ENCODE measurements at regions not wholly inside any gene's neighbourhood (a gene's known extent, or its start where the extent isn't known, plus 50 kb on each side); places are given as distances from the start of the nearest gene placed in this dataset.
"Not testable (repeated sequence)": the region's sequence is repeated elsewhere in the genome, so short reads cannot be mapped to it uniquely, and the experiment has no call there.

DNA sequence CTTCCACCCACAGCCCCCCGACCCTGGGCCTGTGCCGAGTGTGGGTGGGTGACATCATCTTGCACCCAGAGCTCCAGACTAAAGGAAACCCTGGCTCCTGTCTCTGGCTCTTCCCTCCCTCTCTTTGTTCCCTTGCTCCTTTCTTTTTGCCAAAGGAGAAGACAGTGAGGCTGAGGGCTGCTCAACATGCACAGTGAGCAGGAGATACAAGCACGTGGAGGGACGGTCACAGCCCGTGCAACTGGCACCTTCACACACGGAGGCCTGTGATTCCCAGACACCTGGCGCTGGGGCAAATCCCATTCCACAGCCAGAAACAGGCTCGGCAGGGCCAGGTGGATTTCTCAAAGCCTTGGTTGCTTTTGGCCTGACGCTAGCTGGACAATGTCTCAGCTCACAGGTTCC, 86.0 kb upstream of the METTL9 start:
- ATAC-seq (peak; percentile 9), DNase-seq (peak in 1 of 2 donors; percentile 42)
- intact Hi-C loops (cut with DNase I, micrococcal nuclease) = not testable (repeated sequence)

DNA sequence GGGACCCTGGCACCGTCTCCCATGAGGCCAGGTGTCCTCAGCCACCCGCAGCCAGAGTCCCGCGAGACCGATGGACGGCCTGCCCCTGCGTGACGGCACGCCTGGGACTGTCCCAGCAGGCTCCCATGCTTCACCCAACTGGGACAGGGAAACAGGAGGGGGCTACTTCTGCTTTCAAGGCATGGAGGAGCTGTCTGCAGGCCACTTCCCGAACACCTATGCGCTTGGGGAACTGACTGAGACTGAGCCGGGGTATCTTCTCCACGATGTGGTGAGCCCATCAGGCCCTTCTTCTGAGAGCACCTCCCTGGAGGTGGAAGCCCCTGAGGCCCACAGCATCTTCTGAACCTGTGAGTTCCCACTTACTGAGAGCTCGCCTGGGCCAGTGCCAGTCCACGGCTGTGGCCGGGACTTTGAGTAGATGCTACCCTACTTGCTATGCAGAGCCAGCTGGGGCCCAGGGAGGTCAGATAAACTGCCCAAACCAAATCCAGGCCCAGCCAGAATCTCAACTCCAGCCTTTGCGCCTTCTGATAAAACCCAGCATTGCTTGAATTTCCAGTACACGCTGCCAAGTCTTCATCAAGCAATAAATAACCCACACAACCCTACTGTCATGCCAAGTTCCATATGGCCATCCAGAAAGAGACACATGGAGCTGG, 85.4 kb upstream of the METTL9 start:
- DNase-seq = peak; percentile 30 to 49
- intact Hi-C loops (cut with DNase I, micrococcal nuclease); ATAC-seq: not testable (repeated sequence)

DNA sequence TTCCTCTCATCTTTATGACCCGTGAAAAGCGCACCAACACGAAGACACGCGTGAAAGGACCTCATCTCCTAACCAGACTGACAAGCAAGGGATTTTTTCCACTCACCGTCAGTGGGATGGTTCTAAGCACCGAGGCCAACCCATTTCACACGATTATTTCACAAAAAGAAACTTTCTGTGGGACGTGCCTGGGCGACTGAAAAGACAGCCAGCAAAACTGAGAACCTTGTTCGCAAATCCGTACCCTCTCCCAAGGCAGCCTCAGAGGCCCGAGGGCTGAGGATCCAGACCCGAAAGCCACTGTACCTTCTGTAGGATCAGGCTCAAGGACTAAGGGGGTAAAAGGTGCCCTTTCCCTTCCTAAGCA, 84.9 kb upstream of the METTL9 start:
- DNase-seq; intact Hi-C loops (cut with DNase I, micrococcal nuclease); ATAC-seq: not testable (repeated sequence)

DNA sequence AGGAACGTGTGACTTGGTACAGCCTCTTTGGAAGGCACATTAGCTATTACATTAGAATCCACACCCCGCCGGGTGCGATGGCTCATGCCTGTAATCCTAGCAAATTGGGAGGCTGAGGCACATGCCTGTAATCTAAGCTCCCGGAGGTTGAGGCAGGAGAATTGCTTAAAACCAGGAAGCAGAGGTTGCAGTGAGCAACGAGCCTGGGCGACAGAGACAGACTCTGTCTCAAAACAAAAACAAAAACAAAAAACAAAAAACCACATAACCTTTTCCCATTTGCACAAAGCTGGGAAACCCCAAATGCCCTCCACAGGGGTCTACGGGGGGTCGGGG, 82.7 kb upstream of the METTL9 start:
- DNase-seq; ATAC-seq; intact Hi-C loops (cut with DNase I, micrococcal nuclease): not testable (repeated sequence)

DNA sequence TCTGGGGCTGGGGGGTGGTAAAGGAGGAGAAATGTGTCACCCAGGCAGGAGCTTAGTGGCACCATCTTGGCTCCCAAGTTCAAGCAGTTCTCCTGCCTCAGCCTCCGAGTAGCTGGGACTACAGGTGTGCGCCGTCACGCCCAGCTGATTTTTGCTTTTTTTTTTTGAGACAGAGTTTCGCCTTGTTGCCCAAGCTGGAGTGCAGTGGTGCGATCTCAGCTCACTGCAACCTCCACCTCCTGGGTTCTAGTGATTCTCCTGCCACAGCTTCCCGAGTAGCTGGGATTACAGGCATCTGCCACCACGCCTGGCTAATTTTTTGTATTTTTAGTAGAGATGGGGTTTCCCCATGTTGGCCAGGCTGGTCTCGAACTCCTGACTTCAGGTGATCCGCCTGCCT, 82.1 kb upstream of the METTL9 start:
- DNase-seq; ATAC-seq; intact Hi-C loops (cut with DNase I, micrococcal nuclease): not testable (repeated sequence)

DNA sequence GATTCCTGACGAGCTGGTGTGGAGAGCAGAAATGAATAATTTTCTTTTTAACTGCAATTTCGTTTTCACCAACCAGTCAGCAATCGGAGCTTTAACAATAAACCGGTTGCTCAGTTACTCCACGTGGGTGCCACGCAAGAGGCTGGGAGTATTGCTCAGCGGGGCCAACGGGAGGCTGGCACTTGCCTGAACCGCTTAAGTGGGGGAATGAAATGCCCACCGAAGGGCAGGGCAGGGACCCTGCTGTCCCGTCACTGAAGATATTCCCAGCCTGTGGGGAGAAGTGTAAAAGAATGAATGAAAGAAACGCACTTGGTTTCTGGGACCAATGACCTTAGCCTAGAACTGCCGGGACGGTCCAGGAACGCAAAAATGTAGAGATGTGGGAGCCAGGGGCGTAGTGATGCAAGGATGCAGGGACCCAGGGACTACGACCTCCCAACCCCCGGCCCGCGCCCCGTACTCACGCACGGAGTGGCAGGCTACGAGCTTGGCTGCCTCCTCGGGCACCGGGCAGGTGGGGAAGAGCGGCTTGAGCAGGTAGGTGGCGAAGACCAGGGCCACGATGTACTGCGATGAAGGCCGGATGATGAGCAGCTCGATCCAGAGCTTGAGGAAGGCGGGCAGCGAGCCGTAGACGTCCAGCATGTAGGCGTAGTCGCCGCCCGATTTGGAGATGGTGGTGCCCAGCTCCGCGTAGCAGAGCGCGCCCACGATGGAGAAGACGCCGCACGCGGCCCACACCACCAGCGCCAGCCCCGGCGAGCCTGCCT, 79.8 kb upstream of the METTL9 start:
- ATAC-seq = peak; percentile 36
- intact Hi-C loops (cut with DNase I, micrococcal nuclease) = not testable (repeated sequence)
- peak; percentile 42 to 62 for DNase-seq

DNA sequence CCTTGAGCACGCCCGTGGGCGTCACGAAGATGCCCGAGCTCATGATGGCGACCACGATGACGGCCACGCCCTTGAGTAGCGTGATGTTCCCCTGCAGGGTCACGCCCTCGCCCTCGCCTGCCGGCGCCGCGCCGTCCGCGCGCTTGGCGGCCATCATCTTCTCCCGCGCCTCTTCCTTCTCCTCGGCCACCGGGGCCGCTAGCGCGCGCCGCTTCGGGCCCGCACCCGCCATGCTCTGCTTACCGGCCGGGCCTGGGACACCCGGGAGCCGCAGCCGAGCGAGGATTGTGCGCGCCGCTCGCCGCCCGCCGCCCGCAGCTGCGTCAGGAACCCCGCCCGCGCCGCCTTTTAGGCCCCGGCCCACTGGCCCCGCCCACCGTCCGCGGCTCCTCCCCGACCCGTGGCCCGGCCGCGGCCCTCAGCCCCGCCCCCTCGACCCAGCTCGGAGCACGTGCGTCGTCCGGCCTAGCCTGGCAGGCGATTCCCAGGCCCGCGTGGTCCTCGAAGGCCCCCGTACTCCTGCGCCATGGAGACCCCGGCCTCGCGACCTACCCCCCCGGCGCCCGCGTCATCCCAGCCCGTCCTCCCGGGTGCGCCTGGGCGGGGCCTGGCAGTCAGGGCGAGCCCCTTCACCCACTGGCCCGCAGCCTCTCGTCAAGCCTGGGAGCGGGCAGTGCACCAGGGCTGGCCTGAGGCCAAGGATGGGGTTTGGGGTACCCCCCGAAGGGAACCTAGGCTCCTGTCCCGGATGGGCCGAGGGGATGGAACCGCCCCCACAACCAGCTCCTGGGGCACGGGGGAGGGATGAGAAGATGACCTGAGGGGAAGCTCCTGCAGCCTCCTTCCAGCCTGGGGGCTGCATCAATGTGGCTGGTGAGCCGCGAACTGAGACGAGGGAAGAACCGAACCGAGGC, 79.0 kb upstream of the METTL9 start:
- ATAC-seq (peak; percentile 79), DNase-seq (peak; percentile 96 to 100)
- intact Hi-C loops (cut with DNase I, micrococcal nuclease) = not testable (repeated sequence)

DNA sequence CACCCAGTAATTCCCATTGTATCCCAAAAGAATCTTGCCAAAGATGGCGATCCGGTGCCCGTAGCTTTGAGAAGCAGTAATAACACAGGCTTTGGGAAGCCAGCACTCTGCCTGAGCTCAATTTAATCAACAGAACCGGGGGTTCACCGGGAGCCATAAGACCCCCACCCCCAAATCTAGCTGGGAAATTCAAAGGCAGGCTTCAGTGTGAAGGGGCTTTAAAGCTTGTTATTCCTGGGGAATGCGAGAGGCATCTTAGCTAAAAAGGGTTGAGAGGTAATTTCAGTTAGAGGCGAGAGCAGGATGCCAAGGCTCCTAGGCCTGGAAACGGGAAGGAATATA, 78.4 kb upstream of the METTL9 start:
- ATAC-seq; intact Hi-C loops (cut with DNase I, micrococcal nuclease): not testable (repeated sequence)
- peak in 1 of 2 donors; percentile 22 for DNase-seq

DNA sequence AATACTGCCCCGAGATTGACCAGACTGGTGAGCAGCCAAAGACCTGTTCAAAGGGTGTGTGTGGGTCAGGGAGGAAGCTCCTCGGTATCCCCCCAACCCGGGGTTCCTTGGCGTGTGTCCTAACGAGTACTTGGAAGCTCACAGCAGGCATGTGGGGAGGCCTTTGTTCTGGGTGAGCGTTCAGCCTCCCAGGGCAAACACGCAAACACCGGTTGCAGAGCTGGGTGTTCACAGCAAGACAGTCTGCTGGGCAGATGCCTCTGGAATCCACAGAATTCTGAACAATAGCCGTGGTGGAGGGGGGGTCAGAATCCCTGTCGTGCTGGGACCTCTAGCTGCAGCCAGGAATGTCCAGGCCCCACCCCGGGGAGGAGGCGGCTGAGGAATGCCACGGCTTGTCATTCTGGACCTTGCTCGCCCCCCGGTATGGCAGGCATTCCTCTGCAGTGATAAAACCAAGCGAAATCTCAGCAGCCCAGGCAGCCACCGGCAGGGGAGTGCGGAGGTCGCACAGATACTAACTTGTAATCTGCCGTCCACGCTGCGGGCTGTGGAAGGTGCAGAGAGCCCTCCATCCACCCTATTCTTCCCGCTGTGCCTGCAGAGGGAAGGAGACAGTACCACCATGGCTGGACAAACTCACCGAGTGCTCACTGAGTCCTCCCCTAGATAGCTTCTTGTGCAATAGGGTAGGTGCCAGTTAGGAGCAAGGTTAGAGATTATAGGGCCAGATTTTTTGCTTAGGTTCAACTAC, 77.8 kb upstream of the METTL9 start:
- ATAC-seq; intact Hi-C loops (cut with DNase I, micrococcal nuclease): not testable (repeated sequence)
- DNase-seq = peak in 1 of 2 donors; percentile 55

DNA sequence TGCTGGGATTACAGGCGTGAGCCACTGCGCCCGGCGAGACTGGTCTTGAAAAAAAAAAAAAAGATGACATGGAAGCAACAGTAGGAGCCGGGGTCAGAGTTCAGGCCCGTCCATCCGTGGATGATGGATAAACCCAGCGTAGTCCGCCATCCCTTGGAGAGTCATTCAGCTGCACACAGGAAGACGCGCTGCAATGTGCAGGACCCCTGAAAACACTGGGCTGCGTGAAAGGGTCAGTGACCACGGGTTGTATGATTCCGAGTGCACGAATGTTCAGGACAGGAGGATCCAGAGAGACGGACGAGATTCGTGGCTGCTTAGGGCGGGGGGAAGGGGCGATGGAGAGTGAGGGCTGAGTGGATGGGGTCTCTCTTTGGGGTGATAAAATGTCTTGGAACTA, 76.5 kb upstream of the METTL9 start:
- intact Hi-C loops (cut with DNase I, micrococcal nuclease); ATAC-seq: not testable (repeated sequence)
- DNase-seq = peak in 1 of 2 donors; percentile 25

DNA sequence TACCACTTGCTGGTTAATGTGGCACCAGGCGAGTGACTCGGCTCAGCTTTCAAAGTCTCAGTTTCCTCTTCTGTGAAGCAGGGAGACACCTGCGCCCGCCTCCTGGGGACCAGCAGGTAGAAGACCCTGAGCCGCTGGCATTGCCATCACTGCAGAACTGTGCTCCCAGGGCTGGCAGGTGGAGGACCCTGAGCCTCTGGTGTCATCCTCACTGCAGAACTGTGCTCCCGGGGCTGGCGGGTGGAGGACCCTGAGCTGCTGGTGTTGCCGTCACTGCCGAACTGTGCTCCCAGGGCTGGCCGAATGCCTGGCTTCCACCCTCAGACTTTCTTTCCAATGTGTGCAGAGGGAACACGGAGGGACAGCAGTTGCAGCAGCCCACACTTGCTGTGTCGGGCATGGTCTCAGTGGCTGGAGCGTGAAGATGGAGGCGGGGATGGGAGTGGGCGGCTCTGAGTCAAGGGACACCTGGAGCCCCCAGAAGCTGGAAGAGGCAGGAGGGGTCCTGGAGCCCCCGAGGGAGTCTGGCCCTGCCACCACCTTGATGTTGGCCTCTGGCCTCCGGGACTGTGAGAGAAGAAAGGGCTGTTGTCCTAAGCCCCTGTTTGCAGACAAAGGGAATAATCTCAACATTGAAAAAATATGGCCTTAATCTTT, 75.8 kb upstream of the METTL9 start:
- DNase-seq (peak in 1 of 2 donors; percentile 31), ATAC-seq (no peak)
- intact Hi-C loops (cut with DNase I, micrococcal nuclease) = no loop called here

DNA sequence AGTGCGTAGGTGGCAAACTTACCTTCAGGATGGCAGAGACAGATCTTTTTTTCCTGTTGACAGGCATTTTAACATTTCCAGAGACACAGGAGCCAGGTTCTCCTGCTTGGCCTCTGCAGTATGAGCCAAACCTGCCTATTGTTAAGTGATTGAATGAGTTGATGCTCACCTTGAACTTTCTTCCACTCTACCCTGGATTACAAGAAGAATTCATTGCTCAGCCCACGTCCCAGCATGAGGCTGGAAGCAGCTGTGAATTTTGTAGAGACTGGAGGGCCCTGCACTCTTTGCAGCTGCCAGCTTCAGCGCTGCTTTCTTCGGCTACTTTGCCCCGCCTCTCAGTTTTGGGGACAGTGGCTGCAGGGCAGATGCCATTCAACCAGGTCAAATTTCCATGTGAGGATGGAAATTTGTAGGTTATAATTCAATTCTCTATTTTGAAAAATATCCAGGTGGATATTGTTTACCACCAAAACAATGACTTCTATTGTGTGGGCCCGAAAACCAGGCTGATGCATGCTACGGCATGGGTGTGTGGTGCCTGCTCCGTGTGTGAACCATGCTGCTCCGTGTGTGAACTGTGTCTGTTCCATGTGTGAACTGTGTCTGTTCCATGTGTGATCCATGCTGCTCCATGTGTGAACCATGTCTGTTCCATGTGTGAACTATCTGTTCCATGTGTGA, 75.2 kb upstream of the METTL9 start:
- intact Hi-C loops (cut with DNase I, micrococcal nuclease) = no loop called here
- DNase-seq (peak in 1 of 2 donors; percentile 24), ATAC-seq (no peak)

DNA sequence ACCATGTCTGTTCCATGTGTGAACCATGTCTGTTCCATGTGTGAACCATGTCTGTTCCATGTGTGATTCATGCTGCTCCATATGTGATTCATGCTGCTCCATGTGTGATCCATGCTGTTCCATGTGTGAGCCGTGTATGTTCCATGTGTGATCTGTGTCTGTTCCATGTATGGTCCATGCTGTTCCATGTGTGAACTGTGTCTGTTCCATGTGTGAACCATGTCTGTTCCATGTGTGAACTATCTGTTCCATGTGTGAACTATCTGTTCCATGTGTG, 74.7 kb upstream of the METTL9 start:
- intact Hi-C loops (cut with DNase I, micrococcal nuclease); DNase-seq; ATAC-seq: not testable (repeated sequence)

DNA sequence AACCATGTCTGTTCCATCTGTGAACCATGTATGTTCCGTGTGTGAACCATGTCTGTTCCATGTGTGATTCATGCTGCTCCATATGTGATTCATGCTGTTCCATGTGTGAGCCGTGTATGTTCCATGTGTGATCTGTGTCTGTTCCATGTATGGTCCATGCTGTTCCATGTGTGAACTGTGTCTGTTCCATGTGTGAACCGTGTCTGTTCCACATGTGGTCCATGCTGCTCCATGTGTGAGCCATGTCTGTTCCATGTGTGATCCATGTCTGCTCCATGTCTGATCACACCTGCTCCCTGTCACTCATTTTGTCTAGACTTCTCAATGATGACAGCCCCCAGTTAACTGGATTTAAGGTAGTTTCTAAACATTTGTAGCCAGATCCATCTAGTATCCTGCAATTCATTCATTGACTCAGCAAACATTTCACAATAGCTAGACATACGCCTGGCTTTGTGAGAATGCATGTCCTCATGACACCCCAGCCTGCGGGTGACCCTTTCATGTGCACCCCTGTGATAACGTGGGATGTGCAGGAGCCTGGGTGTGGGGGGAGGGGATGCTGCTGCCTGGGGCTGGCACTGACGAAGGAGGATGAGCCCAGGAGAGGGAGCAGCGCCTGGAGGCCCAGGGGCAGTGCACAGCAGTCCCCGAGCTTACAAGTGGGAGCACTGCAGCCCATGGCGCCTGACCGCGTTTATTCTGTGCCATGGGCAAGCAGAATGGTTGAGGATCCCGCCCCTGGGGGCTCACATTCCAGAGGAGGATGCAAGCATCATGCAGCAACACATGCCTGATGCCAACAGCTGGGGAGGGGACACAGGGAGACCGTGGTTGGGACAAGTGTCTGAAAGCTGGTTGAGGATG, 74.1 kb upstream of the METTL9 start:
- ATAC-seq; intact Hi-C loops (cut with DNase I, micrococcal nuclease): not testable (repeated sequence)
- DNase-seq = peak in 1 of 2 donors; percentile 28

DNA sequence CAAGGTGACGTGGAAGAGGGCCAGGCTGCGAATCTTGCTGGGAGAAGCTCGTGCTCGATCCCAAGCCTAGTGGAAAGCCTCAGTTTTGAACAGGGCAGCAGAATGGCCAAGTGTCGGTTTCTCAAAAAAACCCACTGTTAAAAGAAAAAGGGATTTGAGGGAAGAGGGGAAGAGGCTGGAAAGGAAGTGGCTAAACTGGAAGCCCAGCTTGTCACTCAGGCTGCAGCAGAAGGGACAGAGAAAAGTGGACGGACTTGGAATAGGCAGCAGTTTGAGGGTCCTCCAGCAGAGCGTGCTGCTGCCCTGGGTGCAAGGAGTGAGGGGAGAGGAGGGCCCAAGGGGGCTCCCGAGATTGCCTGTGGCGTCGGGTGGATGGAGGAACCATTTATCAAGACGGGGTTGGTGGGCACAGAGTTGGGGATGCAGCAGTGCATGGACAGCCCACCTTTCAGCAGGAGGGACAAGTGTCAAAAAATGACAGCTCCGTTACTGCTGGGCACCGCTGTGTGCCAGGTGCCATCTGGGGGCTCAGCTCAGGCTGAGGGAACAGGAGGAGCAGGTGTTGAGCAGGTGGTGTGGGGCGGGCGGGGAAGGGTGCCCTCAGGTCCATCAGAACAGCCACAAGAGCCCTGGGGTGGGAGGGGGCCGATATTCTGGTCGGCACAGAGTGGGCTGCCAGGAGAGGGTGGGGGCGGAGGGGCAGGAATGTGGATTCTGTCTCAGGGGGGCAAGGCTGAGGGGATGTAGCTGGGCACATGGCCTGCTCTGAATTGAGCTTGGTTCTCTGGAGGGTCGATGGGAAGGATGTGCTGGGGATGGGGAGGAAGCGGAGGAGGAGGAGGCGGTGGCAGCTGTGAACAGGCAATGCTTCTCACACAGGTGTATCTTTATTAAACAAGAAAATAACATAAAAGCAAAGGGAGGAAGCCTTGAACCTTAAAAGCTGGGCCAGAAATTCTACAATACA, 73.1 kb upstream of the METTL9 start:
- intact Hi-C loops (cut with DNase I, micrococcal nuclease); ATAC-seq: not testable (repeated sequence)
- peak in 1 of 2 donors; percentile 20 for DNase-seq
